22Rv1 (cell line): ENCODE measurements at regions not wholly inside any gene's neighbourhood (a gene's known extent, or its start where the extent isn't known, plus 50 kb on each side); places are given as distances from the start of the nearest gene placed in this dataset.

Source experiments
- CTCF ChIP-seq: fragments of 450-650 bp; IDR thresholded peaks from 2 replicates; pipeline ENCODE4 v1.5.1; 2017; ENCODE audit warnings: mild to moderate bottlenecking
- ZFX ChIP-seq: fragments of 450-650 bp; IDR thresholded peaks from 2 replicates; pipeline ENCODE4 v1.6.1; 2017; ENCODE audit warnings: antibody characterized with exemption, borderline replicate concordance

- TF ChIP-seq ZFX (no peak), CTCF (no peak)
These were observed 279.6 kb upstream of the JARID2 start for GRCh38 chr6:14966096-14966905.
